ENCODE measurements at regions not wholly inside any gene's neighbourhood (a gene's known extent, or its start where the extent isn't known, plus 50 kb on each side); places are given as distances from the start of the nearest gene placed in this dataset.

- Histone ChIP-seq H3K4me1 (ENCODE audit: control insufficient read depth in 2 of 2, insufficient read depth in 2 of 2, low read length in 1 of 2) (no peaks in the 10 kb centered on the region), H3K9me3 (ENCODE audit: control insufficient read depth in 2 of 2, insufficient read depth in 1 of 2, low read depth in 1 of 2, low read length in 1 of 2) (peaks cover 0 to 2% of the 10 kb centered on the region in 2 donors), H3K36me3 (ENCODE audit: control insufficient read depth in 2 of 2, insufficient read depth in 2 of 2, low read length in 1 of 2) (no peaks in the 10 kb centered on the region), H3K27ac (ENCODE audit: low read depth in 2 of 2, low read length in 1 of 2) (no peak overlapping the region), H3K27me3 (ENCODE audit: control insufficient read depth in 1 of 2, insufficient read depth in 2 of 2, low read length in 2 of 2) (no peaks in the 10 kb centered on the region), H3K4me3 (ENCODE audit: low read depth in 1 of 2, low read length in 2 of 2) (no peak overlapping the region)
Measured at GRCh38 chr13:32882691-32883090, 133.5 kb upstream of the KL start.

- Histone ChIP-seq H3K27me3 (ENCODE audit: control insufficient read depth in 1 of 2, insufficient read depth in 2 of 2, low read length in 2 of 2) (no peaks in the 10 kb centered on the region), H3K27ac (ENCODE audit: low read depth in 2 of 2, low read length in 1 of 2) (no peak overlapping the region), H3K9me3 (ENCODE audit: control insufficient read depth in 2 of 2, insufficient read depth in 1 of 2, low read depth in 1 of 2, low read length in 1 of 2) (peaks cover 0 to 4% of the 10 kb centered on the region in 2 donors), H3K36me3 (ENCODE audit: control insufficient read depth in 2 of 2, insufficient read depth in 2 of 2, low read length in 1 of 2) (no peaks in the 10 kb centered on the region), H3K4me1 (ENCODE audit: control insufficient read depth in 2 of 2, insufficient read depth in 2 of 2, low read length in 1 of 2) (no peaks in the 10 kb centered on the region), H3K4me3 (ENCODE audit: low read depth in 1 of 2, low read length in 2 of 2) (no peak overlapping the region)
- 25 to 42% methylated on average over 2 of the region's 2 CpGs for WGBS, 2 donors
Measured at GRCh38 chr13:32883474-32883873, 132.7 kb upstream of the KL start.

- Histone ChIP-seq H3K4me3 (ENCODE audit: low read depth in 1 of 2, low read length in 2 of 2) (no peak overlapping the region), H3K27me3 (ENCODE audit: control insufficient read depth in 1 of 2, insufficient read depth in 2 of 2, low read length in 2 of 2) (no peaks in the 10 kb centered on the region), H3K27ac (ENCODE audit: low read depth in 2 of 2, low read length in 1 of 2) (no peak overlapping the region), H3K9me3 (ENCODE audit: control insufficient read depth in 2 of 2, insufficient read depth in 1 of 2, low read depth in 1 of 2, low read length in 1 of 2) (peaks cover 0 to 4% of the 10 kb centered on the region in 2 donors), H3K4me1 (ENCODE audit: control insufficient read depth in 2 of 2, insufficient read depth in 2 of 2, low read length in 1 of 2) (no peaks in the 10 kb centered on the region), H3K36me3 (ENCODE audit: control insufficient read depth in 2 of 2, insufficient read depth in 2 of 2, low read length in 1 of 2) (no peaks in the 10 kb centered on the region)
- WGBS, 2 donors, result 89 to 91% methylated on average over 3 of the region's 3 CpGs
Measured at GRCh38 chr13:32887617-32888016, 128.6 kb upstream of the KL start.

- Histone ChIP-seq H3K4me3 (ENCODE audit: low read depth in 1 of 2, low read length in 2 of 2) (no peak overlapping the region), H3K9me3 (ENCODE audit: control insufficient read depth in 2 of 2, insufficient read depth in 1 of 2, low read depth in 1 of 2, low read length in 1 of 2) (peaks cover 0 to 4% of the 10 kb centered on the region in 2 donors), H3K36me3 (ENCODE audit: control insufficient read depth in 2 of 2, insufficient read depth in 2 of 2, low read length in 1 of 2) (no peaks in the 10 kb centered on the region), H3K4me1 (ENCODE audit: control insufficient read depth in 2 of 2, insufficient read depth in 2 of 2, low read length in 1 of 2) (no peaks in the 10 kb centered on the region), H3K27ac (ENCODE audit: low read depth in 2 of 2, low read length in 1 of 2) (no peak overlapping the region), H3K27me3 (ENCODE audit: control insufficient read depth in 1 of 2, insufficient read depth in 2 of 2, low read length in 2 of 2) (no peaks in the 10 kb centered on the region)
- 89 to 93% methylated on average over 6 of the region's 6 CpGs for WGBS, 2 donors
Measured at GRCh38 chr13:32889986-32890565, 126.1 kb upstream of the KL start.

- Histone ChIP-seq H3K27me3 (ENCODE audit: control insufficient read depth in 1 of 2, insufficient read depth in 2 of 2, low read length in 2 of 2) (no peaks in the 10 kb centered on the region), H3K9me3 (ENCODE audit: control insufficient read depth in 2 of 2, insufficient read depth in 1 of 2, low read depth in 1 of 2, low read length in 1 of 2) (no peaks in the 10 kb centered on the region), H3K4me3 (ENCODE audit: low read depth in 1 of 2, low read length in 2 of 2) (no peak overlapping the region), H3K27ac (ENCODE audit: low read depth in 2 of 2, low read length in 1 of 2) (no peak overlapping the region), H3K4me1 (ENCODE audit: control insufficient read depth in 2 of 2, insufficient read depth in 2 of 2, low read length in 1 of 2) (no peaks in the 10 kb centered on the region), H3K36me3 (ENCODE audit: control insufficient read depth in 2 of 2, insufficient read depth in 2 of 2, low read length in 1 of 2) (no peaks in the 10 kb centered on the region)
- 91 to 95% methylated on average over 6 of the region's 6 CpGs for WGBS, 2 donors
Measured at GRCh38 chr13:32893176-32893575, 123.0 kb upstream of the KL start.

GRCh38 chr13:32894589-32895001 is 121.6 kb upstream of the KL start:
- Histone ChIP-seq H3K36me3 (ENCODE audit: control insufficient read depth in 2 of 2, insufficient read depth in 2 of 2, low read length in 1 of 2) (no peaks in the 10 kb centered on the region), H3K4me1 (ENCODE audit: control insufficient read depth in 2 of 2, insufficient read depth in 2 of 2, low read length in 1 of 2) (no peaks in the 10 kb centered on the region), H3K27ac (ENCODE audit: low read depth in 2 of 2, low read length in 1 of 2) (no peak overlapping the region), H3K4me3 (ENCODE audit: low read depth in 1 of 2, low read length in 2 of 2) (no peak overlapping the region), H3K9me3 (ENCODE audit: control insufficient read depth in 2 of 2, insufficient read depth in 1 of 2, low read depth in 1 of 2, low read length in 1 of 2) (no peaks in the 10 kb centered on the region), H3K27me3 (ENCODE audit: control insufficient read depth in 1 of 2, insufficient read depth in 2 of 2, low read length in 2 of 2) (no peaks in the 10 kb centered on the region)
- WGBS, 2 donors, result 51 to 66% methylated on average over 2 of the region's 2 CpGs

- Histone ChIP-seq H3K27me3 (ENCODE audit: control insufficient read depth in 1 of 2, insufficient read depth in 2 of 2, low read length in 2 of 2) (no peaks in the 10 kb centered on the region), H3K4me1 (ENCODE audit: control insufficient read depth in 2 of 2, insufficient read depth in 2 of 2, low read length in 1 of 2) (no peaks in the 10 kb centered on the region), H3K4me3 (ENCODE audit: low read depth in 1 of 2, low read length in 2 of 2) (no peak overlapping the region), H3K36me3 (ENCODE audit: control insufficient read depth in 2 of 2, insufficient read depth in 2 of 2, low read length in 1 of 2) (no peaks in the 10 kb centered on the region), H3K9me3 (ENCODE audit: control insufficient read depth in 2 of 2, insufficient read depth in 1 of 2, low read depth in 1 of 2, low read length in 1 of 2) (no peaks in the 10 kb centered on the region), H3K27ac (ENCODE audit: low read depth in 2 of 2, low read length in 1 of 2) (no peak overlapping the region)
- 85 to 94% methylated on average over 3 of the region's 3 CpGs for WGBS, 2 donors
Measured at GRCh38 chr13:32895296-32895695, 120.9 kb upstream of the KL start.

- Histone ChIP-seq H3K4me1 (ENCODE audit: control insufficient read depth in 2 of 2, insufficient read depth in 2 of 2, low read length in 1 of 2) (no peaks in the 10 kb centered on the region), H3K36me3 (ENCODE audit: control insufficient read depth in 2 of 2, insufficient read depth in 2 of 2, low read length in 1 of 2) (no peaks in the 10 kb centered on the region), H3K27me3 (ENCODE audit: control insufficient read depth in 1 of 2, insufficient read depth in 2 of 2, low read length in 2 of 2) (no peaks in the 10 kb centered on the region), H3K4me3 (ENCODE audit: low read depth in 1 of 2, low read length in 2 of 2) (no peak overlapping the region), H3K9me3 (ENCODE audit: control insufficient read depth in 2 of 2, insufficient read depth in 1 of 2, low read depth in 1 of 2, low read length in 1 of 2) (no peaks in the 10 kb centered on the region), H3K27ac (ENCODE audit: low read depth in 2 of 2, low read length in 1 of 2) (no peak overlapping the region)
- WGBS, 2 donors, result 64 to 80% methylated on average over 4 of the region's 4 CpGs
Measured at GRCh38 chr13:32897296-32897695, 118.9 kb upstream of the KL start.

GRCh38 chr13:32902029-32902780 is 114.0 kb upstream of the KL start:
- no peaks in the 10 kb centered on the region for H3K36me3 ChIP-seq (ENCODE audit: control insufficient read depth in 2 of 2, insufficient read depth in 2 of 2, low read length in 1 of 2)
- H3K9me3 ChIP-seq (ENCODE audit: control insufficient read depth in 2 of 2, insufficient read depth in 1 of 2, low read depth in 1 of 2, low read length in 1 of 2), result no peaks in the 10 kb centered on the region
- H3K27ac ChIP-seq (ENCODE audit: low read depth in 2 of 2, low read length in 1 of 2), result peak overlapping the region; percentile 7 to 34
- H3K4me3 ChIP-seq (ENCODE audit: low read depth in 1 of 2, low read length in 2 of 2), result no peak overlapping the region
- no peaks in the 10 kb centered on the region for H3K4me1 ChIP-seq (ENCODE audit: control insufficient read depth in 2 of 2, insufficient read depth in 2 of 2, low read length in 1 of 2)
- WGBS, 2 donors, result 42 to 54% methylated on average over 3 of the region's 3 CpGs
- H3K27me3 ChIP-seq (ENCODE audit: control insufficient read depth in 1 of 2, insufficient read depth in 2 of 2, low read length in 2 of 2), result no peaks in the 10 kb centered on the region

GRCh38 chr13:32902874-32903273 is 113.3 kb upstream of the KL start:
- Histone ChIP-seq H3K36me3 (ENCODE audit: control insufficient read depth in 2 of 2, insufficient read depth in 2 of 2, low read length in 1 of 2) (no peaks in the 10 kb centered on the region), H3K4me3 (ENCODE audit: low read depth in 1 of 2, low read length in 2 of 2) (no peak overlapping the region), H3K4me1 (ENCODE audit: control insufficient read depth in 2 of 2, insufficient read depth in 2 of 2, low read length in 1 of 2) (no peaks in the 10 kb centered on the region), H3K27ac (ENCODE audit: low read depth in 2 of 2, low read length in 1 of 2) (peak overlapping the region in 1 of 2 donors; percentile 7), H3K9me3 (ENCODE audit: control insufficient read depth in 2 of 2, insufficient read depth in 1 of 2, low read depth in 1 of 2, low read length in 1 of 2) (no peaks in the 10 kb centered on the region), H3K27me3 (ENCODE audit: control insufficient read depth in 1 of 2, insufficient read depth in 2 of 2, low read length in 2 of 2) (no peaks in the 10 kb centered on the region)
- 45 to 54% methylated on average over 8 of the region's 8 CpGs for WGBS, 2 donors

Measured in esophagus (tissue), 2 donors.